ENCODE measurements at regions not wholly inside any gene's neighbourhood (a gene's known extent, or its start where the extent isn't known, plus 50 kb on each side); places are given as distances from the start of the nearest gene placed in this dataset.

GRCh38 chr4:149927514-149927913 lies 111.9 kb upstream of the IQCM start:
- no peak for TF ChIP-seq CTCF (IDR thresholded peaks at IDR 0.05)
- no peak for TF ChIP-seq POLR2A (IDR thresholded peaks at IDR 0.05)
